Tongue (tissue), 1 donor: ENCODE measurements at regions not wholly inside any gene's neighbourhood (a gene's known extent, or its start where the extent isn't known, plus 50 kb on each side); places are given as distances from the start of the nearest gene placed in this dataset.
"Not testable (repeated sequence)": the region's sequence is repeated elsewhere in the genome, so short reads cannot be mapped to it uniquely, and the experiment has no call there.

Experiments used
- DNase-seq: peaks from one replicate; pipeline ENCODE4 v3.0.0-alpha.2; 2015

GRCh38 chr1:168826269-168826668, 97.3 kb upstream of the DPT start:
- no peak for DNase-seq

- DNase-seq, result no peak
These were observed 98.6 kb upstream of the DPT start for GRCh38 chr1:168827557-168827956.

- DNase-seq, result no peak
These were observed 100.9 kb upstream of the DPT start for GRCh38 chr1:168829876-168830275.

- DNase-seq, result no peak
These were observed 101.6 kb upstream of the DPT start for GRCh38 chr1:168830562-168830961.

GRCh38 chr1:168832661-168833060, 103.7 kb upstream of the DPT start:
- DNase-seq, result peak; percentile 60

GRCh38 chr1:168833362-168833761, 104.4 kb upstream of the DPT start:
- DNase-seq, result no peak

GRCh38 chr1:168833801-168834224, 104.8 kb upstream of the DPT start:
- DNase-seq, result no peak

- no peak for DNase-seq
These were observed 105.3 kb upstream of the DPT start for GRCh38 chr1:168834225-168834872.

GRCh38 chr1:168835176-168835575, 106.2 kb upstream of the DPT start:
- DNase-seq, result no peak

- DNase-seq, result no peak
These were observed 106.8 kb upstream of the DPT start for GRCh38 chr1:168835791-168836190.

GRCh38 chr1:168836469-168836868, 107.5 kb upstream of the DPT start:
- DNase-seq, result no peak

- not testable (repeated sequence) for DNase-seq
These were observed 108.2 kb upstream of the DPT start for GRCh38 chr1:168837230-168837629.

GRCh38 chr1:168842306-168842705, 113.3 kb upstream of the DPT start:
- DNase-seq, result no peak

- DNase-seq, result no peak
These were observed 113.9 kb upstream of the DPT start for GRCh38 chr1:168842916-168843315.

GRCh38 chr1:168843401-168843800, 114.4 kb upstream of the DPT start:
- no peak for DNase-seq

GRCh38 chr1:168843950-168844349, 114.9 kb upstream of the DPT start:
- no peak for DNase-seq

- DNase-seq, result no peak
These were observed 116.1 kb upstream of the DPT start for GRCh38 chr1:168845140-168845539.

GRCh38 chr1:168848051-168848450, 119.0 kb upstream of the DPT start:
- DNase-seq, result no peak

- no peak for DNase-seq
These were observed 132.5 kb upstream of the DPT start for GRCh38 chr1:168861421-168862004.

- DNase-seq, result peak; percentile 19
These were observed 134.8 kb upstream of the DPT start for GRCh38 chr1:168863772-168864171.

GRCh38 chr1:168864266-168864665, 135.3 kb upstream of the DPT start:
- DNase-seq, result no peak

- no peak for DNase-seq
These were observed 137.0 kb upstream of the DPT start for GRCh38 chr1:168865850-168866620.

GRCh38 chr1:168867941-168868634, 139.1 kb upstream of the DPT start:
- no peak for DNase-seq
